ENCODE measurements at regions not wholly inside any gene's neighbourhood (a gene's known extent, or its start where the extent isn't known, plus 50 kb on each side); places are given as distances from the start of the nearest gene placed in this dataset.

GRCh38 chr2:14901737-14902136 lies 269.2 kb downstream of the LRATD1 start:
- TF ChIP-seq ZNF133 (tag by site-specific recombination; IDR thresholded peaks at IDR 0.05): no peak
- TF ChIP-seq CTCF (tag by site-specific recombination; IDR thresholded peaks at IDR 0.05): no peak

All from HEK293 (cell line).